ENCODE measurements at regions not wholly inside any gene's neighbourhood (a gene's known extent, or its start where the extent isn't known, plus 50 kb on each side); places are given as distances from the start of the nearest gene placed in this dataset.

DNA sequence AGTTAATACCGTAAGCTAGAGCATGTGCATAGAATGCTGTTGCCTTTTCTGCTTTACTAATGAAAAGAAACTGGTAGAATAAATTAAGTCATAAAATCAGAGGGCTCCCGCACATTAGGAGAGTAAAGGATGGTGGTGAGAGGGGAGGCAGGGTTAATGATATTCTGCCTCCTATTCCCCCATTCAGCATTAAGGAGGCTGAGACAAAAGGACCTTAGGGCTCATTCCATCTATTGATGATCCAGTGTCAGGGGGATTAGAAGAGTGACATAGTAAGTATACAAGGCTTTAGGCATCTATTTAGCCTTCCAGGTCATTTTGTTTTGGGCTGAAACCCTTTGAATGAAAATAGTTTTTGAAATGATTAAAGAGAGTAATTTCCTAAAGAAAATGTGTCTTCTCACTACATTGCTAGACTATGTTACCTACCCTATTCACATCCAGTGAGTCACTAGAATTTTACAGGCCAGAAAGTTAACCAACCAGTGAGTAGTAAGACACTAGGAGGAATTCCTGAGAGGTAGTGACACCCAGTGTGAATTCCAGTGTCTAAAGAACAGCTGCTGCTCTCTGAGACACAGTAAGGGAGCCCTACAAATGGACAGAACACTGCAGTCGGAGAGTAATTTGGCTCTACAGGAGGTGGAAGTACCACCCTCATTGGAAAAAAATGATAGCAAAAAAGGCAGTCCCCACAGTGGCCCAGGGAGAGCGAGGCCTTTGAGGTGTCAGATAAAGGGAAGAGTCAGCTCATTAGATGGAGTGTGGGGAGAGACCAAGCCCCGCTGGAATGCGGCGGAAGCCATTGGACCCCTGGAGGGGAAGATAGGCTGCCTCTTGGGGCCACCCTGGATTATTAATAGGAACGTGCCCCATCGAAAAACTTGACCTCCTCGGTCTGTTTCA is 67.6 kb downstream of the TUSC7 start:
- TF ChIP-seq, protein P1, sequence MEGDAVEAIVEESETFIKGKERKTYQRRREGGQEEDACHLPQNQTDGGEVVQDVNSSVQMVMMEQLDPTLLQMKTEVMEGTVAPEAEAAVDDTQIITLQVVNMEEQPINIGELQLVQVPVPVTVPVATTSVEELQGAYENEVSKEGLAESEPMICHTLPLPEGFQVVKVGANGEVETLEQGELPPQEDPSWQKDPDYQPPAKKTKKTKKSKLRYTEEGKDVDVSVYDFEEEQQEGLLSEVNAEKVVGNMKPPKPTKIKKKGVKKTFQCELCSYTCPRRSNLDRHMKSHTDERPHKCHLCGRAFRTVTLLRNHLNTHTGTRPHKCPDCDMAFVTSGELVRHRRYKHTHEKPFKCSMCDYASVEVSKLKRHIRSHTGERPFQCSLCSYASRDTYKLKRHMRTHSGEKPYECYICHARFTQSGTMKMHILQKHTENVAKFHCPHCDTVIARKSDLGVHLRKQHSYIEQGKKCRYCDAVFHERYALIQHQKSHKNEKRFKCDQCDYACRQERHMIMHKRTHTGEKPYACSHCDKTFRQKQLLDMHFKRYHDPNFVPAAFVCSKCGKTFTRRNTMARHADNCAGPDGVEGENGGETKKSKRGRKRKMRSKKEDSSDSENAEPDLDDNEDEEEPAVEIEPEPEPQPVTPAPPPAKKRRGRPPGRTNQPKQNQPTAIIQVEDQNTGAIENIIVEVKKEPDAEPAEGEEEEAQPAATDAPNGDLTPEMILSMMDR (IDR thresholded peaks at IDR 0.05) = no peak
- no peak for TF ChIP-seq POLR2A (IDR thresholded peaks at IDR 0.05)

Data from adrenal gland (tissue), 5 donors.